K562 (cell line): ENCODE measurements at regions not wholly inside any gene's neighbourhood (a gene's known extent, or its start where the extent isn't known, plus 50 kb on each side); places are given as distances from the start of the nearest gene placed in this dataset.

Experiments used
- ATAC-seq: fragments of 200-7000 bp; cut with Tn5 transposase; 3 replicates; pipeline ENCODE4 v1.9.1; 2020; ENCODE audit warnings: moderate library complexity
- BruUV-seq: library from RNA; stranded (reverse); fragments of 400-500 nt; replicated peaks from 2 replicates; lab custom pipeline; 2021; lab: Mats Ljungman, UMichigan
- CTCF ChIA-PET: fragments of 300-600 bp; formaldehyde crosslinking; extraction: SDS; loops from one replicate; lab custom pipeline; 2021; ENCODE audit warnings: low intra/inter-chr PET ratio; lab: Yijun Ruan, JAX
- POLR2A ChIA-PET: fragments of 300-600, 350-650 bp; sonication (Branson Sonifier 250); formaldehyde crosslinking; extraction: SDS; loops from one replicate; lab custom pipeline; 2021; ENCODE audit warnings: antibody characterized with exemption, inconsistent platforms; lab: Yijun Ruan, JAX
- DNase-seq, 4 experiments: peaks; one replicate each; pipeline versions ENCODE4 v3.0.0 to v3.0.0-alpha.2; 2011 to 2018; ENCODE audit warnings: low spot score in 3 of 4, mixed read lengths in 3 of 4; ENCODE audit errors: extremely low read depth in 1 of 4
- FAIRE-seq: peaks from 2 replicates; lab custom pipeline; 2011; peaks lifted over from hg19 to GRCh38; lab: Jason Lieb, UNC
- H2AFZ ChIP-seq: 2 replicates; pipeline ENCODE4 v1.6.0; 2011; ENCODE audit warnings: low read depth, low read length, control low read depth, inconsistent platforms
- H3K27ac ChIP-seq: fragments of 200-600 bp; 3 replicates; pipeline ENCODE4 v1.8.0; 2011; ENCODE audit warnings: low read depth, mild to moderate bottlenecking, control low read depth, inconsistent platforms, low read length, moderate library complexity, mixed read lengths; ENCODE audit errors: extremely low read depth
- H3K27me3 ChIP-seq, 2 experiments: fragments of 300-600 bp in 1 of 2; 2 replicates in 1 of 2; 3 replicates in 1 of 2; pipeline versions ENCODE4 v1.6.0 to v1.8.0; 2011; ENCODE audit warnings: inconsistent platforms in 2 of 2, low read length in 2 of 2, mild to moderate bottlenecking in 1 of 2, mixed read lengths in 1 of 2, moderate library complexity in 1 of 2; ENCODE audit not compliant: control insufficient read depth in 2 of 2, insufficient read depth in 2 of 2
- H3K36me3 ChIP-seq: fragments of 300-600 bp; 3 replicates; pipeline ENCODE4 v1.8.0; 2011; ENCODE audit warnings: mild to moderate bottlenecking, low read length, inconsistent platforms; ENCODE audit not compliant: control insufficient read depth, insufficient read depth
- H3K4me1 ChIP-seq, 2 experiments: fragments of 200-600 bp in 1 of 2; replicated peaks in 1 of 2; 2 replicates in 1 of 2; 3 replicates in 1 of 2; pipeline versions ENCODE4 v1.5.1 to v1.8.0; 2011; ENCODE audit warnings: inconsistent platforms in 2 of 2, low read length in 2 of 2, mild to moderate bottlenecking in 1 of 2, mixed read lengths in 1 of 2, moderate library complexity in 1 of 2; ENCODE audit not compliant: control insufficient read depth in 2 of 2, insufficient read depth in 2 of 2
- H3K4me2 ChIP-seq: 2 replicates; pipeline ENCODE4 v1.6.1; 2011; ENCODE audit warnings: low read length, control low read depth, inconsistent platforms, mixed read lengths; ENCODE audit not compliant: insufficient read depth
- H3K4me3 ChIP-seq: fragments of 200-600 bp; sonication (generic), shearing (Covaris generic); 2 replicates; pipeline ENCODE4 v1.5.1; 2016; ENCODE audit warnings: control low read depth, inconsistent platforms
- H3K79me2 ChIP-seq: fragments of 200-600 bp; 3 replicates; pipeline ENCODE4 v1.8.0; 2011; ENCODE audit warnings: low read length, inconsistent platforms; ENCODE audit not compliant: control insufficient read depth, insufficient read depth
- H3K9ac ChIP-seq, 2 experiments: 2 replicates each; pipeline versions ENCODE4 v1.6.0 to v1.6.1; 2011; ENCODE audit warnings: low read depth in 2 of 2, low read length in 2 of 2, control low read depth in 1 of 2, inconsistent platforms in 1 of 2, mild to moderate bottlenecking in 1 of 2, mixed read lengths in 1 of 2; ENCODE audit not compliant: insufficient read depth in 1 of 2
- H3K9me1 ChIP-seq: one replicate; pipeline ENCODE4 v1.6.0; 2011; ENCODE audit warnings: inconsistent platforms, mild to moderate bottlenecking, low read length, moderate library complexity; ENCODE audit not compliant: control insufficient read depth, insufficient read depth
- H3K9me3 ChIP-seq: replicated peaks from 2 replicates; pipeline ENCODE4 v1.5.1; 2011; ENCODE audit warnings: low read depth, low read length, inconsistent platforms; ENCODE audit not compliant: control insufficient read depth, insufficient read depth
- H4K20me1 ChIP-seq: replicated peaks from 2 replicates; pipeline ENCODE4 v1.6.1; 2011; ENCODE audit warnings: low read length, inconsistent platforms, mixed read lengths; ENCODE audit not compliant: control insufficient read depth, insufficient read depth
- ARID3B ChIP-seq: fragments of 250-450 bp; sonication (Bioruptor Pico); IDR thresholded peaks from 2 replicates; pipeline ENCODE4 v1.4.0; 2020; ENCODE audit warnings: borderline replicate concordance
- ATF3 ChIP-seq, 2 experiments: fragments of 450-650 bp in 1 of 2; sonication (generic) in 1 of 2; formaldehyde crosslinking in 1 of 2; IDR thresholded peaks in 1 of 2; conservative IDR thresholded peaks in 1 of 2; 2 replicates each; pipeline versions ENCODE4 v1.6.1 to v1.8.1; 2016 to 2023; ENCODE audit warnings: mild to moderate bottlenecking in 2 of 2, moderate library complexity in 2 of 2, inconsistent platforms in 1 of 2, missing genetic modification reagents in 1 of 2
- CHD2 ChIP-seq: IDR thresholded peaks from 2 replicates; pipeline ENCODE4 v1.6.1; 2011; ENCODE audit warnings: low read depth, low read length
- CREB3 ChIP-seq: fragments of 450-650 bp; conservative IDR thresholded peaks from 2 replicates; pipeline ENCODE4 v1.6.1; 2016; ENCODE audit warnings: missing genetic modification characterization, low read depth, mild to moderate bottlenecking, missing compliant biosample characterization, moderate library complexity
- ESRRA ChIP-seq: fragments of 450-650 bp; IDR thresholded peaks from 2 replicates; pipeline ENCODE4 v1.6.1; 2014; ENCODE audit warnings: low read depth, mild to moderate bottlenecking, moderate library complexity, borderline replicate concordance
- HNRNPL ChIP-seq: fragments of 200-400 bp; formaldehyde crosslinking; IDR thresholded peaks from 2 replicates; pipeline ENCODE4 v1.6.1; 2017; ENCODE audit warnings: low read depth, mild to moderate bottlenecking, low read length
- MAFG ChIP-seq: fragments of 450-650 bp; conservative IDR thresholded peaks from 2 replicates; pipeline ENCODE4 v1.6.1; 2016; ENCODE audit warnings: missing genetic modification characterization, missing compliant biosample characterization
- MTA1 ChIP-seq: fragments of 450-650 bp; IDR thresholded peaks from 2 replicates; pipeline ENCODE4 v1.6.1; 2017; ENCODE audit warnings: borderline replicate concordance
- RBM14 ChIP-seq: fragments of 200-400 bp; formaldehyde crosslinking; IDR thresholded peaks from 2 replicates; pipeline ENCODE4 v1.6.1; 2018; ENCODE audit warnings: low read depth, mild to moderate bottlenecking, low read length, moderate library complexity, borderline replicate concordance; ENCODE audit not compliant: insufficient read depth
- RNF2 ChIP-seq: sonication (generic); IDR thresholded peaks from 2 replicates; pipeline ENCODE4 v1.6.1; 2016
- SETDB1 ChIP-seq: IDR thresholded peaks from one replicate; pipeline ENCODE4 v1.6.1; 2012; ENCODE audit warnings: low read length, control low read depth, inconsistent platforms
- ZNF785 ChIP-seq: fragments of 250-450 bp; sonication (Bioruptor Pico); IDR thresholded peaks from 2 replicates; pipeline ENCODE4 v1.4.0; 2020; ENCODE audit warnings: mild to moderate bottlenecking
- WGBS: fragments of 100-300 bp; shearing (Covaris generic); methylation state at CpG from one replicate; pipeline ENCODE4 v1.1.6; 2016; ENCODE audit warnings: low coverage, mixed read lengths; ENCODE audit not compliant: insufficient coverage; ENCODE audit errors: missing lambda C conversion rate; 5-methylcytosine and 5-hydroxymethylcytosine counted together
- in situ Hi-C: fragments of 300-500 bp; cut with MboI; formaldehyde crosslinking; loops from 4 replicates; pipeline ENCODE4 v1.15.0; 2018; ENCODE audit warnings: inconsistent platforms, mixed read lengths
- intact Hi-C: fragments of 100-400 bp; cut with micrococcal nuclease; formaldehyde crosslinking; loops from 2 replicates; pipeline ENCODE4 v1.14.2; 2022

- TF ChIP-seq MAFG (tag) (no peak), RBM14 (no peak)
Observed at GRCh38 chr13:71089056-71089455, 777.9 kb downstream of the DACH1 start (continued).

- Histone ChIP-seq H2AFZ (no peak overlapping the region), H3K79me2 (no peaks in the 10 kb centered on the region), H3K27ac (no peak overlapping the region), H3K9me3 (no peaks in the 10 kb centered on the region), H3K9ac (no peak overlapping the region), H3K36me3 (no peaks in the 10 kb centered on the region), H3K4me1 (no peaks in the 10 kb centered on the region), H3K27me3 (no peaks in the 10 kb centered on the region), H4K20me1 (no peaks in the 10 kb centered on the region), H3K4me3 (no peak overlapping the region), H3K9me1 (no peaks in the 10 kb centered on the region), H3K4me2 (no peak overlapping the region)
- ATAC-seq: no peak
- WGBS: 0% methylated on average over 3 of the region's 16 CpGs
- no peak for FAIRE-seq
- TF ChIP-seq CHD2 (no peak), HNRNPL (no peak), CREB3 (tag) (no peak), ARID3B (no peak), RNF2 (no peak), ESRRA (no peak), ZNF785 (CRISPR knock-in tag) (no peak), SETDB1 (no peak), ATF3 (IDR thresholded peaks at IDR 0.05) (no peak), ATF3 (CRISPR knock-in tag; conservative IDR thresholded peaks at IDR 0.05) (no peak), MTA1 (no peak)
- in situ Hi-C loops (no loop called here), intact Hi-C loops (no loop called here)
- no peak for DNase-seq
- POLR2A ChIA-PET: no interaction called here
- BruUV-seq: no TSS peak
- CTCF ChIA-PET: no interaction called here
Observed at GRCh38 chr13:71087432-71087831, 779.6 kb downstream of the DACH1 start.
